Bronchial epithelial cell (primary cell): ENCODE measurements at regions not wholly inside any gene's neighbourhood (a gene's known extent, or its start where the extent isn't known, plus 50 kb on each side); places are given as distances from the start of the nearest gene placed in this dataset.

Source experiments
- DNase-seq: peaks from one replicate; pipeline ENCODE4 v3.0.0-alpha.2; 2010; ENCODE audit warnings: low read depth
- FAIRE-seq: peaks from 2 replicates; lab custom pipeline; 2011; peaks lifted over from hg19 to GRCh38; lab: Jason Lieb, UNC
- H3K27me3 ChIP-seq: 2 replicates; pipeline ENCODE4 v1.5.1; 2011; ENCODE audit warnings: low read length; ENCODE audit not compliant: control insufficient read depth, insufficient read depth
- H3K36me3 ChIP-seq: 2 replicates; pipeline ENCODE4 v1.5.1; 2011; ENCODE audit warnings: low read length; ENCODE audit not compliant: control insufficient read depth, insufficient read depth
- H3K4me3 ChIP-seq: 2 replicates; pipeline ENCODE4 v1.5.1; 2011; ENCODE audit warnings: mild to moderate bottlenecking, low read depth, low read length, control low read depth
- CTCF ChIP-seq: IDR thresholded peaks from 2 replicates; pipeline ENCODE4 v1.5.1; 2011; ENCODE audit warnings: mild to moderate bottlenecking, moderate library complexity, low read length, control low read depth, inconsistent platforms; ENCODE audit not compliant: insufficient read depth, severe bottlenecking

DNA sequence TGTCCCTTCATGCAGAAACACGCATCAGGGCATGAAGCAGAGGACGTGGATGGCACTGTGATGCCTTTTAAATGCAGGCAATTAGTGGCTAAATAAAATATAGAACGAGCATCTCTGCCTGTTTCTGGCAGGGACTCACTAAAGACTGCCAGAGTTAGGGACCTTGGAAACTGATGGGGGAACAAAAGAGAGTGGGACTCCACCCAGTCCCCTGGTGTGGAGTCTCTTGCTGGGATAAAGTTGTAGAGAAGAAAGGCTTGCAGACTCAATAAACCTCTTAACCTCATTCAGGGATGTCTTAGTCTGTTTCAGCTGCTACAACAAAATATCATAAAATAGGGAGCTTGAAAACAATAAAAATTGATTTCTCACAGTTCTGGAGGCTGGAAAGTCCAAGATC is 87.6 kb upstream of the ARAP3 start:
- H3K27me3 ChIP-seq, result peaks cover 2% of the 10 kb centered on the region
- H3K36me3 ChIP-seq, result no peaks in the 10 kb centered on the region
- FAIRE-seq (no peak), DNase-seq (no peak)
- no peak overlapping the region for H3K4me3 ChIP-seq
- TF ChIP-seq CTCF, result no peak

GRCh38 chr5:141767671-141768070 is 85.6 kb upstream of the ARAP3 start:
- Histone ChIP-seq H3K27me3 (no peaks in the 10 kb centered on the region), H3K4me3 (no peak overlapping the region), H3K36me3 (no peaks in the 10 kb centered on the region)
- TF ChIP-seq CTCF, result no peak
- DNase-seq, result no peak
- FAIRE-seq, result no peak

- Histone ChIP-seq H3K27me3 (peaks cover 8% of the 10 kb centered on the region), H3K36me3 (no peaks in the 10 kb centered on the region), H3K4me3 (no peak overlapping the region)
- no peak for TF ChIP-seq CTCF
- DNase-seq (no peak), FAIRE-seq (no peak)
Observed at GRCh38 chr5:141765896-141766551, 84.0 kb upstream of the ARAP3 start.

DNA sequence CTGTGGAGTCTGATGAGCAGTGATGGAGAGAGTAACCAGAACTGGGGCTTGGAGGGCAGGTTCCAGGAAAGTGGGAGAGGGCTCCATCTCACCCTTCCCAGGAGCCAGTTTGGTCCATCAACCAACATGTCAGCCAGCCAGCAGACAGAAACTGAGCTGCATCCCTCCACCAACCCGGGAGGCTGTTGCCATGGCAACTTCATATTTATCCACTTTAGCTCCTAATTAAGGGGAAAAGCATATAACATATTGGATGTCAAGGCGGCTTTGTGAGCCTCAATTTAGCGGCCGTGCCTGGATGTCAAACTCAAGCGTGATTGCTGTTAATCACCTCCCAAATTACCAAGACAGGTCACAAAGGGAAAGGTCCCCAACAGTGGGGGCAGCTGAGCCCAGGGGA is 81.5 kb upstream of the ARAP3 start:
- DNase-seq (no peak), FAIRE-seq (no peak)
- TF ChIP-seq CTCF, result no peak
- Histone ChIP-seq H3K27me3 (peaks cover 12% of the 10 kb centered on the region), H3K4me3 (no peak overlapping the region), H3K36me3 (no peaks in the 10 kb centered on the region)

GRCh38 chr5:141762790-141763368 is 80.8 kb upstream of the ARAP3 start:
- Histone ChIP-seq H3K4me3 (no peak overlapping the region), H3K36me3 (no peaks in the 10 kb centered on the region), H3K27me3 (peaks cover 15% of the 10 kb centered on the region)
- no peak for TF ChIP-seq CTCF
- FAIRE-seq (no peak), DNase-seq (no peak)

DNA sequence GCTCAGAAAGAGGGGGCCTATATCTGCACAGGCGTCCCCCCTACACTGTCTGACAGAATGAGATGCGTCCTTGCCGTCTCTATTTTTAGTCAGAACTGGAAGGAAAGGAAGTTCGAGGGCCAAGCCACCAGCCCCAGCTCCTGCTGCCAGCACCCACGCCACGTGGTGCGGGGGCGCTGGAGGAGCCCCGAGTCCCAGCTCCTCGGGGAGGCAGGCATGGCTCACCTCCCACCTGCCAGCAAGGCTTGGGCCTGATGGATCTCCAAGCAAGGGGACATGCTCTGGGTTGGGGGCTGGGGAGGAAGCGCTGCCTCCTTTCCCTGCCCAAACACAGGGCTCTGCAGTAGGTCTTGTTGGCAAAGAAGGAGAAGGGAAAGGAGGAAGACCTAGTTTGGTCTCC is 80.3 kb upstream of the ARAP3 start:
- no peak for FAIRE-seq
- no peak for TF ChIP-seq CTCF
- Histone ChIP-seq H3K4me3 (no peak overlapping the region), H3K36me3 (no peaks in the 10 kb centered on the region), H3K27me3 (peaks cover 15% of the 10 kb centered on the region)
- no peak for DNase-seq
